ENCODE measurements at regions not wholly inside any gene's neighbourhood (a gene's known extent, or its start where the extent isn't known, plus 50 kb on each side); places are given as distances from the start of the nearest gene placed in this dataset.

GRCh38 chr12:98127336-98127679 is 388.1 kb upstream of the TMPO start:
- Histone ChIP-seq H3K9ac (ENCODE audit: low read length) (no peak overlapping the region), H3K36me3 (ENCODE audit: insufficient read depth, low read length) (no peaks in the 10 kb centered on the region), H4K20me1 (ENCODE audit: insufficient read depth) (no peaks in the 10 kb centered on the region), H3K27ac (ENCODE audit: low read length) (no peak overlapping the region), H3K9me2 (ENCODE audit: insufficient read depth, low read length) (no peaks in the 10 kb centered on the region), H3K4me2 (ENCODE audit: low read length) (no peak overlapping the region), H3K79me2 (replicated peaks; ENCODE audit: insufficient read depth, low read length) (no peaks in the 10 kb centered on the region), H2AFZ (ENCODE audit: low read depth, low read length) (no peak overlapping the region), H3F3A (ENCODE audit: insufficient read depth, low read length, poor library complexity, severe bottlenecking) (no peaks in the 10 kb centered on the region), H3K9me3 (ENCODE audit: low read length) (no peaks in the 10 kb centered on the region), H3K4me3 (ENCODE audit: low read length) (no peak overlapping the region), H3K27me3 (ENCODE audit: insufficient read depth, low read depth, low read length) (no peaks in the 10 kb centered on the region)
- TF ChIP-seq TAF1 (IDR thresholded peaks at IDR 0.05; ENCODE audit: low read depth), result no peak
- no peak for TF ChIP-seq RAD21 (conservative IDR thresholded peaks at IDR 0.05)
- no peak for TF ChIP-seq REST (IDR thresholded peaks at IDR 0.05; ENCODE audit: borderline replicate concordance)
- TF ChIP-seq POLR2AphosphoS5 (IDR thresholded peaks at IDR 0.05), result no peak
- no peak for TF ChIP-seq MXI1 (conservative IDR thresholded peaks at IDR 0.05; ENCODE audit: poor library complexity, severe bottlenecking)
- TF ChIP-seq EZH2 (IDR thresholded peaks at IDR 0.05; ENCODE audit: borderline replicate concordance, insufficient read depth, low read length, poor library complexity, severe bottlenecking), result no peak
- TF ChIP-seq SMC3 (conservative IDR thresholded peaks at IDR 0.05; ENCODE audit: poor library complexity), result no peak
- no peak for TF ChIP-seq EP300 (conservative IDR thresholded peaks at IDR 0.05; ENCODE audit: poor library complexity, severe bottlenecking)
- TF ChIP-seq, protein P1, sequence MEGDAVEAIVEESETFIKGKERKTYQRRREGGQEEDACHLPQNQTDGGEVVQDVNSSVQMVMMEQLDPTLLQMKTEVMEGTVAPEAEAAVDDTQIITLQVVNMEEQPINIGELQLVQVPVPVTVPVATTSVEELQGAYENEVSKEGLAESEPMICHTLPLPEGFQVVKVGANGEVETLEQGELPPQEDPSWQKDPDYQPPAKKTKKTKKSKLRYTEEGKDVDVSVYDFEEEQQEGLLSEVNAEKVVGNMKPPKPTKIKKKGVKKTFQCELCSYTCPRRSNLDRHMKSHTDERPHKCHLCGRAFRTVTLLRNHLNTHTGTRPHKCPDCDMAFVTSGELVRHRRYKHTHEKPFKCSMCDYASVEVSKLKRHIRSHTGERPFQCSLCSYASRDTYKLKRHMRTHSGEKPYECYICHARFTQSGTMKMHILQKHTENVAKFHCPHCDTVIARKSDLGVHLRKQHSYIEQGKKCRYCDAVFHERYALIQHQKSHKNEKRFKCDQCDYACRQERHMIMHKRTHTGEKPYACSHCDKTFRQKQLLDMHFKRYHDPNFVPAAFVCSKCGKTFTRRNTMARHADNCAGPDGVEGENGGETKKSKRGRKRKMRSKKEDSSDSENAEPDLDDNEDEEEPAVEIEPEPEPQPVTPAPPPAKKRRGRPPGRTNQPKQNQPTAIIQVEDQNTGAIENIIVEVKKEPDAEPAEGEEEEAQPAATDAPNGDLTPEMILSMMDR (IDR thresholded peaks at IDR 0.05; ENCODE audit: poor library complexity, severe bottlenecking), result no peak

DNA sequence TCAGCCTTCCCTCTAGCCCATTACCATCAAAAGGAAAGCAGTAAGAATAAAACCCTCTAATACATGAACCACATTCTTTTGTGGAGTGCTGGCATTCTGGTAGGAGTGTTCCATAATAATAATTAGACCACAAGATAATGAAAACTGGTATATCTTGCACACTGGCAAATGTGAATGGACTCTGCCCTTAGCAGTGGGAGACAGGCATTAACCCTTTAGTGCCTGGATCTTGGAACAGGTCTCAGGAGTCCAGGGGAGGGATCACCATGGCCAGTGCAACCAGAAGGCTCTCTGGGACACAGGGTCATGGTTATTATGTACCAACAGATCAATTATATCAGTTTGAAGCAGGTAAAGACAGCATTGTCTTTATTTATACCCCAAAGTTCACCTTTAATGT is 387.5 kb upstream of the TMPO start:
- H3K4me2 ChIP-seq (ENCODE audit: low read length), result no peak overlapping the region
- no peak overlapping the region for H3K4me3 ChIP-seq (ENCODE audit: low read length)
- no peaks in the 10 kb centered on the region for H3K9me3 ChIP-seq (ENCODE audit: low read length)
- TF ChIP-seq POLR2AphosphoS5 (IDR thresholded peaks at IDR 0.05) (no peak), MXI1 (conservative IDR thresholded peaks at IDR 0.05; ENCODE audit: poor library complexity, severe bottlenecking) (no peak), TAF1 (IDR thresholded peaks at IDR 0.05; ENCODE audit: low read depth) (no peak)
- H3K27me3 ChIP-seq (ENCODE audit: insufficient read depth, low read depth, low read length), result no peaks in the 10 kb centered on the region
- no peaks in the 10 kb centered on the region for H4K20me1 ChIP-seq (ENCODE audit: insufficient read depth)
- no peak overlapping the region for H3K27ac ChIP-seq (ENCODE audit: low read length)
- no peaks in the 10 kb centered on the region for H3K9me2 ChIP-seq (ENCODE audit: insufficient read depth, low read length)
- H2AFZ ChIP-seq (ENCODE audit: low read depth, low read length), result no peak overlapping the region
- no peaks in the 10 kb centered on the region for H3F3A ChIP-seq (ENCODE audit: insufficient read depth, low read length, poor library complexity, severe bottlenecking)
- no peaks in the 10 kb centered on the region for H3K36me3 ChIP-seq (ENCODE audit: insufficient read depth, low read length)
- H3K9ac ChIP-seq (ENCODE audit: low read length), result no peak overlapping the region
- no peaks in the 10 kb centered on the region for H3K79me2 ChIP-seq (replicated peaks; ENCODE audit: insufficient read depth, low read length)

DNA sequence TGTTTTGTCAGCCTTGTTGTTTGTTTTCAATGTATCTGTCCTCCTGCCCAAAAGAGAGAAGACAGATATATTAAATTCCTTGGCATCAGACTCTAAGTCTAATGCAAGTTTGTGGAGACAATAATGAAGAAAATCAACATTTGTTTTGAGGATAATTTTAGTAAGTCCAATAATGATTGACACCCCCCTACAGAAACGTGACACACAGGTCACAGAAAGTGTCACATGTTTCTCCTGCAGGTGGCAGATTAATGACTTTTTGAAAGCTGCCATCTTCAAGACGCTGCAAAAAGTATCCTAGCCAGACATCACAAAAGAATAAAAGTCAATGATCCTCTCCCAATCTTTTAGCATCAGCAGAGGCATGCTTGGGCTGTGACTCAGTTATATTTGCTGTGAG is 378.8 kb upstream of the TMPO start:
- H2AFZ ChIP-seq (ENCODE audit: low read depth, low read length), result no peak overlapping the region
- H3K9me3 ChIP-seq (ENCODE audit: low read length), result no peaks in the 10 kb centered on the region
- TF ChIP-seq SMC3 (conservative IDR thresholded peaks at IDR 0.05; ENCODE audit: poor library complexity) (no peak), POLR2AphosphoS5 (IDR thresholded peaks at IDR 0.05) (no peak), MXI1 (conservative IDR thresholded peaks at IDR 0.05; ENCODE audit: poor library complexity, severe bottlenecking) (no peak), EP300 (conservative IDR thresholded peaks at IDR 0.05; ENCODE audit: poor library complexity, severe bottlenecking) (peak; percentile 43)
- no peak overlapping the region for H3K9ac ChIP-seq (ENCODE audit: low read length)
- H3K4me3 ChIP-seq (ENCODE audit: low read length), result no peak overlapping the region
- no peaks in the 10 kb centered on the region for H3K36me3 ChIP-seq (ENCODE audit: insufficient read depth, low read length)
- H3K27me3 ChIP-seq (ENCODE audit: insufficient read depth, low read depth, low read length), result no peaks in the 10 kb centered on the region
- no peaks in the 10 kb centered on the region for H3K79me2 ChIP-seq (replicated peaks; ENCODE audit: insufficient read depth, low read length)
- no peaks in the 10 kb centered on the region for H3F3A ChIP-seq (ENCODE audit: insufficient read depth, low read length, poor library complexity, severe bottlenecking)
- no peaks in the 10 kb centered on the region for H4K20me1 ChIP-seq (ENCODE audit: insufficient read depth)
- H3K4me2 ChIP-seq (ENCODE audit: low read length), result no peak overlapping the region
- no peaks in the 10 kb centered on the region for H3K9me2 ChIP-seq (ENCODE audit: insufficient read depth, low read length)
- no peak overlapping the region for H3K27ac ChIP-seq (ENCODE audit: low read length)

Data from neural cell (in vitro differentiated cells).